GM12878 (cell line): ENCODE measurements at regions not wholly inside any gene's neighbourhood (a gene's known extent, or its start where the extent isn't known, plus 50 kb on each side); places are given as distances from the start of the nearest gene placed in this dataset.

Experiments
- ATAC-seq: fragments of 200-7000 bp; cut with Tn5 transposase; 3 replicates; pipeline ENCODE4 v1.9.1; 2020; ENCODE audit warnings: mild to moderate bottlenecking, moderate library complexity
- BruUV-seq: library from RNA; stranded (reverse); fragments of 400-500 nt; replicated peaks from 2 replicates; lab custom pipeline; 2021; lab: Mats Ljungman, UMichigan
- CTCF ChIA-PET: fragments of 300-600 bp; sonication (Branson Sonifier 250); formaldehyde crosslinking; extraction: SDS; loops from one replicate; lab custom pipeline; 2021; ENCODE audit warnings: inconsistent platforms; lab: Yijun Ruan, JAX
- POLR2A ChIA-PET: fragments of 350-600 bp; formaldehyde crosslinking; extraction: SDS; loops from one replicate; lab custom pipeline; 2021; ENCODE audit warnings: inconsistent platforms; lab: Charles Lee
- RAD21 ChIA-PET: fragments of 300-600 bp; sonication (Branson Sonifier 250); formaldehyde crosslinking; loops from one replicate; lab custom pipeline; 2023; ENCODE audit warnings: antibody characterized with exemption; ENCODE audit not compliant: unreplicated experiment; lab: Charles Lee
- SMC1A ChIA-PET: fragments of 300-600 bp; sonication (Branson Sonifier 250); formaldehyde crosslinking; loops from one replicate; lab custom pipeline; 2023; ENCODE audit not compliant: unreplicated experiment, uncharacterized antibody; lab: Charles Lee
- DNase-seq: peaks from one replicate; pipeline ENCODE4 v3.0.0-alpha.2; 2011; ENCODE audit warnings: low read depth, low spot score
- FAIRE-seq: peaks from 3 replicates; lab custom pipeline; 2011; peaks lifted over from hg19 to GRCh38; lab: Jason Lieb, UNC
- H2AFZ ChIP-seq: 2 replicates; pipeline ENCODE4 v1.6.0; 2011; ENCODE audit warnings: low read depth, low read length, control low read depth; ENCODE audit not compliant: control insufficient read depth
- H3K27ac ChIP-seq: 2 replicates; pipeline ENCODE4 v1.5.1; 2011; ENCODE audit warnings: control low read depth; ENCODE audit not compliant: control insufficient read depth, insufficient read depth
- H3K27me3 ChIP-seq, 2 experiments: replicated peaks in 1 of 2; 2 replicates each; pipeline versions ENCODE4 v1.6.0 to v1.6.1; 2011; ENCODE audit warnings: low read length in 1 of 2; ENCODE audit not compliant: control insufficient read depth in 2 of 2, insufficient read depth in 2 of 2
- H3K36me3 ChIP-seq, 2 experiments: 2 replicates each; pipeline ENCODE4 v1.5.1; 2011; ENCODE audit warnings: low read length in 1 of 2; ENCODE audit not compliant: control insufficient read depth in 2 of 2, insufficient read depth in 2 of 2
- H3K4me1 ChIP-seq: 2 replicates; pipeline ENCODE4 v1.6.1; 2011; ENCODE audit warnings: mild to moderate bottlenecking, low read length, moderate library complexity, mixed read lengths; ENCODE audit not compliant: control insufficient read depth, insufficient read depth
- H3K4me2 ChIP-seq: 2 replicates; pipeline ENCODE4 v1.6.0; 2011; ENCODE audit warnings: control low read depth; ENCODE audit not compliant: control insufficient read depth, insufficient read depth
- H3K4me3 ChIP-seq: fragments of 200-600 bp; sonication (generic); 2 replicates; pipeline ENCODE4 v1.5.1; 2016
- H3K79me2 ChIP-seq: 2 replicates; pipeline ENCODE4 v1.6.0; 2011; ENCODE audit warnings: low read length; ENCODE audit not compliant: control insufficient read depth, insufficient read depth
- H3K9ac ChIP-seq: 2 replicates; pipeline ENCODE4 v1.8.0; 2011; ENCODE audit warnings: low read length, control low read depth, mixed read lengths; ENCODE audit not compliant: control insufficient read depth, insufficient read depth
- H3K9me3 ChIP-seq: replicated peaks from 3 replicates; pipeline ENCODE4 v1.5.1; 2011; ENCODE audit warnings: mild to moderate bottlenecking, low read length; ENCODE audit not compliant: control insufficient read depth, insufficient read depth
- H4K20me1 ChIP-seq: 2 replicates; pipeline ENCODE4 v1.6.0; 2011; ENCODE audit not compliant: control insufficient read depth, insufficient read depth
- JUNB ChIP-seq: IDR thresholded peaks from 2 replicates; pipeline ENCODE4 v1.6.1; 2016; ENCODE audit warnings: antibody characterized with exemption, mild to moderate bottlenecking
- KDM1A ChIP-seq: fragments of 200-600 bp; sonication (generic); IDR thresholded peaks from 2 replicates; pipeline ENCODE4 v1.6.1; 2016; ENCODE audit warnings: borderline replicate concordance
- NFYA ChIP-seq: IDR thresholded peaks from 2 replicates; pipeline ENCODE4 v1.6.1; 2011; ENCODE audit warnings: low read depth, mild to moderate bottlenecking, low read length, improper control_type of control experiment, borderline replicate concordance
- ZNF274 ChIP-seq: IDR thresholded peaks from one replicate; pipeline ENCODE4 v1.8.0; 2011; ENCODE audit not compliant: insufficient read length, insufficient read depth
- ZSCAN29 ChIP-seq: fragments of 450-650 bp; IDR thresholded peaks from 2 replicates; pipeline ENCODE4 v1.6.1; 2017; ENCODE audit warnings: mild to moderate bottlenecking, moderate library complexity
- WGBS: methylation state at CpG from one replicate; pipeline ENCODE4 v1.1.6; 2016; ENCODE audit warnings: low lambda C conversion rate; ENCODE audit not compliant: insufficient replicate concordance, insufficient coverage; ENCODE audit errors: missing lambda C conversion rate; 5-methylcytosine and 5-hydroxymethylcytosine counted together
- in situ Hi-C: fragments of 300-500 bp; cut with MboI; formaldehyde crosslinking; loops from 9 replicates; pipeline ENCODE4 v1.14.3; 2018; ENCODE audit warnings: mixed read lengths
- intact Hi-C: fragments of 100-400 bp; cut with micrococcal nuclease; formaldehyde crosslinking; loops from one replicate; pipeline ENCODE4 v1.14.2; 2022; ENCODE audit not compliant: unreplicated experiment
- TF ChIP-seq, protein P1 (sequence below): fragments of 450-650 bp; IDR thresholded peaks from 2 replicates; pipeline ENCODE4 v1.6.1; 2014; ENCODE audit warnings: mild to moderate bottlenecking
- TF ChIP-seq, protein P2 (sequence below): fragments of 450-650 bp; IDR thresholded peaks from 2 replicates; pipeline ENCODE4 v1.6.1; 2017; ENCODE audit warnings: mild to moderate bottlenecking, moderate library complexity
- TF ChIP-seq, protein P3 (sequence below): IDR thresholded peaks from 2 replicates; pipeline ENCODE4 v1.6.1; 2011; ENCODE audit warnings: borderline replicate concordance, low read depth, mild to moderate bottlenecking, moderate library complexity, low read length; ENCODE audit not compliant: insufficient read depth, poor library complexity, severe bottlenecking
- TF ChIP-seq, protein P4 (sequence below): fragments of 450-650 bp; IDR thresholded peaks from 2 replicates; pipeline ENCODE4 v1.6.1; 2016; ENCODE audit warnings: mild to moderate bottlenecking, moderate library complexity, borderline replicate concordance
- TF ChIP-seq, protein P5 (sequence below): IDR thresholded peaks from 2 replicates; pipeline ENCODE4 v1.6.1; 2012; ENCODE audit warnings: mild to moderate bottlenecking, low read depth, low read length

DNA sequence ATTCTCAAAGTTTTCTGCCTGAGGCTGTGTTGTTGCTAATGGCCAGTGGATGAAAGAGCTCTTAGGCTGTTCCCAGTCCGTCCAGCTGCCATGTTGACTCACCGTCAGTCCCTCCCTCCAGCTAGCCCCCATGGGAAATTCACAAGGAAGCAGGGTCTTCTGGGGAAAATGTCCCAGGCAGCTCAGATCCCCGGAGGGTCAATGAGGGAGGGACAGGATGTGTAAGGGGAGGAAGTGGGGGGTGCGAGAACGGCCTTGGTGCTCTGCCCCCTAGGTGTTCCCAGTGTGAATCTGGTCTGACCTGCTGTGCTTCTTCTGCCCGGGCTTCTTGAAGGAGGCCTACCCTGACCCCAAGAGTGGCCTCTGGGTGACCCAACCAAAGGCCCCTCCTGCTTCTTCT, 65.9 kb downstream of the CEBPB start:
- no TSS peak for BruUV-seq
- RAD21 ChIA-PET, result no interaction called here
- no peak for TF ChIP-seq ZNF274
- TF ChIP-seq, protein P1, sequence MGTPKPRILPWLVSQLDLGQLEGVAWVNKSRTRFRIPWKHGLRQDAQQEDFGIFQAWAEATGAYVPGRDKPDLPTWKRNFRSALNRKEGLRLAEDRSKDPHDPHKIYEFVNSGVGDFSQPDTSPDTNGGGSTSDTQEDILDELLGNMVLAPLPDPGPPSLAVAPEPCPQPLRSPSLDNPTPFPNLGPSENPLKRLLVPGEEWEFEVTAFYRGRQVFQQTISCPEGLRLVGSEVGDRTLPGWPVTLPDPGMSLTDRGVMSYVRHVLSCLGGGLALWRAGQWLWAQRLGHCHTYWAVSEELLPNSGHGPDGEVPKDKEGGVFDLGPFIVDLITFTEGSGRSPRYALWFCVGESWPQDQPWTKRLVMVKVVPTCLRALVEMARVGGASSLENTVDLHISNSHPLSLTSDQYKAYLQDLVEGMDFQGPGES, result no peak
- TF ChIP-seq, protein P2, sequence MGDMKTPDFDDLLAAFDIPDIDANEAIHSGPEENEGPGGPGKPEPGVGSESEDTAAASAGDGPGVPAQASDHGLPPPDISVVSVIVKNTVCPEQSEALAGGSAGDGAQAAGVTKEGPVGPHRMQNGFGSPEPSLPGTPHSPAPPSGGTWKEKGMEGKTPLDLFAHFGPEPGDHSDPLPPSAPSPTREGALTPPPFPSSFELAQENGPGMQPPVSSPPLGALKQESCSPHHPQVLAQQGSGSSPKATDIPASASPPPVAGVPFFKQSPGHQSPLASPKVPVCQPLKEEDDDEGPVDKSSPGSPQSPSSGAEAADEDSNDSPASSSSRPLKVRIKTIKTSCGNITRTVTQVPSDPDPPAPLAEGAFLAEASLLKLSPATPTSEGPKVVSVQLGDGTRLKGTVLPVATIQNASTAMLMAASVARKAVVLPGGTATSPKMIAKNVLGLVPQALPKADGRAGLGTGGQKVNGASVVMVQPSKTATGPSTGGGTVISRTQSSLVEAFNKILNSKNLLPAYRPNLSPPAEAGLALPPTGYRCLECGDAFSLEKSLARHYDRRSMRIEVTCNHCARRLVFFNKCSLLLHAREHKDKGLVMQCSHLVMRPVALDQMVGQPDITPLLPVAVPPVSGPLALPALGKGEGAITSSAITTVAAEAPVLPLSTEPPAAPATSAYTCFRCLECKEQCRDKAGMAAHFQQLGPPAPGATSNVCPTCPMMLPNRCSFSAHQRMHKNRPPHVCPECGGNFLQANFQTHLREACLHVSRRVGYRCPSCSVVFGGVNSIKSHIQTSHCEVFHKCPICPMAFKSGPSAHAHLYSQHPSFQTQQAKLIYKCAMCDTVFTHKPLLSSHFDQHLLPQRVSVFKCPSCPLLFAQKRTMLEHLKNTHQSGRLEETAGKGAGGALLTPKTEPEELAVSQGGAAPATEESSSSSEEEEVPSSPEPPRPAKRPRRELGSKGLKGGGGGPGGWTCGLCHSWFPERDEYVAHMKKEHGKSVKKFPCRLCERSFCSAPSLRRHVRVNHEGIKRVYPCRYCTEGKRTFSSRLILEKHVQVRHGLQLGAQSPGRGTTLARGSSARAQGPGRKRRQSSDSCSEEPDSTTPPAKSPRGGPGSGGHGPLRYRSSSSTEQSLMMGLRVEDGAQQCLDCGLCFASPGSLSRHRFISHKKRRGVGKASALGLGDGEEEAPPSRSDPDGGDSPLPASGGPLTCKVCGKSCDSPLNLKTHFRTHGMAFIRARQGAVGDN, result no peak
- TF ChIP-seq ZSCAN29, result no peak
- no peak for TF ChIP-seq NFYA
- TF ChIP-seq JUNB, result no peak
- TF ChIP-seq, protein P3, sequence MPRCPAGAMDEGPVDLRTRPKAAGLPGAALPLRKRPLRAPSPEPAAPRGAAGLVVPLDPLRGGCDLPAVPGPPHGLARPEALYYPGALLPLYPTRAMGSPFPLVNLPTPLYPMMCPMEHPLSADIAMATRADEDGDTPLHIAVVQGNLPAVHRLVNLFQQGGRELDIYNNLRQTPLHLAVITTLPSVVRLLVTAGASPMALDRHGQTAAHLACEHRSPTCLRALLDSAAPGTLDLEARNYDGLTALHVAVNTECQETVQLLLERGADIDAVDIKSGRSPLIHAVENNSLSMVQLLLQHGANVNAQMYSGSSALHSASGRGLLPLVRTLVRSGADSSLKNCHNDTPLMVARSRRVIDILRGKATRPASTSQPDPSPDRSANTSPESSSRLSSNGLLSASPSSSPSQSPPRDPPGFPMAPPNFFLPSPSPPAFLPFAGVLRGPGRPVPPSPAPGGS, result no peak
- TF ChIP-seq, protein P4, sequence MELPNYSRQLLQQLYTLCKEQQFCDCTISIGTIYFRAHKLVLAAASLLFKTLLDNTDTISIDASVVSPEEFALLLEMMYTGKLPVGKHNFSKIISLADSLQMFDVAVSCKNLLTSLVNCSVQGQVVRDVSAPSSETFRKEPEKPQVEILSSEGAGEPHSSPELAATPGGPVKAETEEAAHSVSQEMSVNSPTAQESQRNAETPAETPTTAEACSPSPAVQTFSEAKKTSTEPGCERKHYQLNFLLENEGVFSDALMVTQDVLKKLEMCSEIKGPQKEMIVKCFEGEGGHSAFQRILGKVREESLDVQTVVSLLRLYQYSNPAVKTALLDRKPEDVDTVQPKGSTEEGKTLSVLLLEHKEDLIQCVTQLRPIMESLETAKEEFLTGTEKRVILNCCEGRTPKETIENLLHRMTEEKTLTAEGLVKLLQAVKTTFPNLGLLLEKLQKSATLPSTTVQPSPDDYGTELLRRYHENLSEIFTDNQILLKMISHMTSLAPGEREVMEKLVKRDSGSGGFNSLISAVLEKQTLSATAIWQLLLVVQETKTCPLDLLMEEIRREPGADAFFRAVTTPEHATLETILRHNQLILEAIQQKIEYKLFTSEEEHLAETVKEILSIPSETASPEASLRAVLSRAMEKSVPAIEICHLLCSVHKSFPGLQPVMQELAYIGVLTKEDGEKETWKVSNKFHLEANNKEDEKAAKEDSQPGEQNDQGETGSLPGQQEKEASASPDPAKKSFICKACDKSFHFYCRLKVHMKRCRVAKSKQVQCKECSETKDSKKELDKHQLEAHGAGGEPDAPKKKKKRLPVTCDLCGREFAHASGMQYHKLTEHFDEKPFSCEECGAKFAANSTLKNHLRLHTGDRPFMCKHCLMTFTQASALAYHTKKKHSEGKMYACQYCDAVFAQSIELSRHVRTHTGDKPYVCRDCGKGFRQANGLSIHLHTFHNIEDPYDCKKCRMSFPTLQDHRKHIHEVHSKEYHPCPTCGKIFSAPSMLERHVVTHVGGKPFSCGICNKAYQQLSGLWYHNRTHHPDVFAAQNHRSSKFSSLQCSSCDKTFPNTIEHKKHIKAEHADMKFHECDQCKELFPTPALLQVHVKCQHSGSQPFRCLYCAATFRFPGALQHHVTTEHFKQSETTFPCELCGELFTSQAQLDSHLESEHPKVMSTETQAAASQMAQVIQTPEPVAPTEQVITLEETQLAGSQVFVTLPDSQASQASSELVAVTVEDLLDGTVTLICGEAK, result no peak
- TF ChIP-seq, protein P5, sequence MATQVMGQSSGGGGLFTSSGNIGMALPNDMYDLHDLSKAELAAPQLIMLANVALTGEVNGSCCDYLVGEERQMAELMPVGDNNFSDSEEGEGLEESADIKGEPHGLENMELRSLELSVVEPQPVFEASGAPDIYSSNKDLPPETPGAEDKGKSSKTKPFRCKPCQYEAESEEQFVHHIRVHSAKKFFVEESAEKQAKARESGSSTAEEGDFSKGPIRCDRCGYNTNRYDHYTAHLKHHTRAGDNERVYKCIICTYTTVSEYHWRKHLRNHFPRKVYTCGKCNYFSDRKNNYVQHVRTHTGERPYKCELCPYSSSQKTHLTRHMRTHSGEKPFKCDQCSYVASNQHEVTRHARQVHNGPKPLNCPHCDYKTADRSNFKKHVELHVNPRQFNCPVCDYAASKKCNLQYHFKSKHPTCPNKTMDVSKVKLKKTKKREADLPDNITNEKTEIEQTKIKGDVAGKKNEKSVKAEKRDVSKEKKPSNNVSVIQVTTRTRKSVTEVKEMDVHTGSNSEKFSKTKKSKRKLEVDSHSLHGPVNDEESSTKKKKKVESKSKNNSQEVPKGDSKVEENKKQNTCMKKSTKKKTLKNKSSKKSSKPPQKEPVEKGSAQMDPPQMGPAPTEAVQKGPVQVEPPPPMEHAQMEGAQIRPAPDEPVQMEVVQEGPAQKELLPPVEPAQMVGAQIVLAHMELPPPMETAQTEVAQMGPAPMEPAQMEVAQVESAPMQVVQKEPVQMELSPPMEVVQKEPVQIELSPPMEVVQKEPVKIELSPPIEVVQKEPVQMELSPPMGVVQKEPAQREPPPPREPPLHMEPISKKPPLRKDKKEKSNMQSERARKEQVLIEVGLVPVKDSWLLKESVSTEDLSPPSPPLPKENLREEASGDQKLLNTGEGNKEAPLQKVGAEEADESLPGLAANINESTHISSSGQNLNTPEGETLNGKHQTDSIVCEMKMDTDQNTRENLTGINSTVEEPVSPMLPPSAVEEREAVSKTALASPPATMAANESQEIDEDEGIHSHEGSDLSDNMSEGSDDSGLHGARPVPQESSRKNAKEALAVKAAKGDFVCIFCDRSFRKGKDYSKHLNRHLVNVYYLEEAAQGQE, result no peak
- no peak for TF ChIP-seq KDM1A

More for the DNA sequence above, 65.9 kb downstream of the CEBPB start:
- in situ Hi-C loops, result no loop called here
- no peaks in the 10 kb centered on the region for H3K9me3 ChIP-seq
- 46% methylated on average over 6 of the region's 6 CpGs for WGBS
- H3K36me3 ChIP-seq, result no peaks in the 10 kb centered on the region
- peaks cover 0 to 2% of the 10 kb centered on the region in 2 experiments; a peak in 1 of 4 replicates for H3K27me3 ChIP-seq
- no peak overlapping the region for H3K4me3 ChIP-seq
- CTCF ChIA-PET, result no interaction called here
- FAIRE-seq, result no peak
- no peak overlapping the region for H3K4me2 ChIP-seq
- H2AFZ ChIP-seq, result no peak overlapping the region
- no peaks in the 10 kb centered on the region for H3K4me1 ChIP-seq
- intact Hi-C loops, result no loop called here
- POLR2A ChIA-PET, result no interaction called here
- H3K27ac ChIP-seq, result no peak overlapping the region
- no peak overlapping the region for H3K9ac ChIP-seq
- H3K79me2 ChIP-seq, result no peaks in the 10 kb centered on the region
- no peak for ATAC-seq
- SMC1A ChIA-PET, result interaction anchor here (0.7 to 0.9 kb wide), 2 partner anchors 192 to 214 kb away, joined by 3 read pairs; no protein-coding TSS in a partner anchor
- no peak for DNase-seq
- H4K20me1 ChIP-seq, result no peaks in the 10 kb centered on the region
